ENCODE measurements at regions not wholly inside any gene's neighbourhood (a gene's known extent, or its start where the extent isn't known, plus 50 kb on each side); places are given as distances from the start of the nearest gene placed in this dataset.

- Mint-ChIP-seq H3K27ac (no peak overlapping the region), H3K4me1 (peaks cover 9% of the 10 kb centered on the region), H3K9me3 (peaks cover 82% of the 10 kb centered on the region), H3K4me3 (no peak overlapping the region), H3K36me3 (peaks cover 55% of the 10 kb centered on the region), H3K27me3 (ENCODE audit: low read depth) (no peaks in the 10 kb centered on the region)
- DNase-seq (ENCODE audit: low spot score) (no peak), ATAC-seq (no peak)
- no peak for TF ChIP-seq NR2C2 (CRISPR knock-in tag; IDR thresholded peaks at IDR 0.05)
- CTCF ChIA-PET, result no interaction called here
- POLR2A ChIA-PET, result no interaction called here
Measured at GRCh38 chr4:11505221-11505971, 76.7 kb upstream of the HS3ST1 start.

DNA sequence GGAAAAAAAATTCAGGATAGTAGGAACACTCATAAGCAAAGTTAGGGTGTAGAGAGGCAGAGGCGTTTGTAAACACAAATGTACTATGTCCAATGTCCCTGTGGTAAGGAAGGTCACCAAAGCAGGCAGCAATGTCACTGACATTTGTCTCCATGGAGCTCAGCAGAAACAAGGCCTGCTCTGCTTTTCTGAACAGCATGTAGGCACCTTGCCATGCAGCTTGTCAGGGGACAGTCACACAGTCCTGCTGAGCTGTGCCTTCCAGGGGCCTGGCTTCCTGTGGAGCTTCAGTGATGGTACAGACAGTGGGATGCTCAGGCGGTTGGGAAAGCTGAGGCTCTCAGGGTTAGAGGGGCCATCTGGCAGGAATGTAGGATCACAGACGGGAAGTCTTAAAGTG lies 74.5 kb upstream of the HS3ST1 start:
- no peak for TF ChIP-seq ZNF121 (CRISPR knock-in tag; IDR thresholded peaks at IDR 0.05)
- no peak for TF ChIP-seq TCF7 (CRISPR knock-in tag; IDR thresholded peaks at IDR 0.05; ENCODE audit: low read depth)
- TF ChIP-seq, protein P1, sequence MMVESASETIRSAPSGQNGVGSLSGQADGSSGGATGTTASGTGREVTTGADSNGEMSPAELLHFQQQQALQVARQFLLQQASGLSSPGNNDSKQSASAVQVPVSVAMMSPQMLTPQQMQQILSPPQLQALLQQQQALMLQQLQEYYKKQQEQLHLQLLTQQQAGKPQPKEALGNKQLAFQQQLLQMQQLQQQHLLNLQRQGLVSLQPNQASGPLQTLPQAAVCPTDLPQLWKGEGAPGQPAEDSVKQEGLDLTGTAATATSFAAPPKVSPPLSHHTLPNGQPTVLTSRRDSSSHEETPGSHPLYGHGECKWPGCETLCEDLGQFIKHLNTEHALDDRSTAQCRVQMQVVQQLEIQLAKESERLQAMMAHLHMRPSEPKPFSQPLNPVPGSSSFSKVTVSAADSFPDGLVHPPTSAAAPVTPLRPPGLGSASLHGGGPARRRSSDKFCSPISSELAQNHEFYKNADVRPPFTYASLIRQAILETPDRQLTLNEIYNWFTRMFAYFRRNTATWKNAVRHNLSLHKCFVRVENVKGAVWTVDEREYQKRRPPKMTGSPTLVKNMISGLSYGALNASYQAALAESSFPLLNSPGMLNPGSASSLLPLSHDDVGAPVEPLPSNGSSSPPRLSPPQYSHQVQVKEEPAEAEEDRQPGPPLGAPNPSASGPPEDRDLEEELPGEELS (CRISPR knock-in tag; IDR thresholded peaks at IDR 0.05), result no peak
- TF ChIP-seq ZNF423 (CRISPR knock-in tag; IDR thresholded peaks at IDR 0.05), result peak; percentile 74
- TF ChIP-seq, protein P2, sequence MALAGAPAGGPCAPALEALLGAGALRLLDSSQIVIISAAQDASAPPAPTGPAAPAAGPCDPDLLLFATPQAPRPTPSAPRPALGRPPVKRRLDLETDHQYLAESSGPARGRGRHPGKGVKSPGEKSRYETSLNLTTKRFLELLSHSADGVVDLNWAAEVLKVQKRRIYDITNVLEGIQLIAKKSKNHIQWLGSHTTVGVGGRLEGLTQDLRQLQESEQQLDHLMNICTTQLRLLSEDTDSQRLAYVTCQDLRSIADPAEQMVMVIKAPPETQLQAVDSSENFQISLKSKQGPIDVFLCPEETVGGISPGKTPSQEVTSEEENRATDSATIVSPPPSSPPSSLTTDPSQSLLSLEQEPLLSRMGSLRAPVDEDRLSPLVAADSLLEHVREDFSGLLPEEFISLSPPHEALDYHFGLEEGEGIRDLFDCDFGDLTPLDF (CRISPR knock-in tag; IDR thresholded peaks at IDR 0.05), result no peak
- ChIA-PET POLR2A (no interaction called here), CTCF (no interaction called here)
- peaks cover 68% of the 10 kb centered on the region for H3K9me3 Mint-ChIP-seq
- peaks cover 40% of the 10 kb centered on the region for H3K36me3 Mint-ChIP-seq
- H3K27ac Mint-ChIP-seq, result no peak overlapping the region
- H3K4me3 Mint-ChIP-seq, result no peak overlapping the region
- no peak for DNase-seq (ENCODE audit: low spot score)
- no peaks in the 10 kb centered on the region for H3K27me3 Mint-ChIP-seq (ENCODE audit: low read depth)
- ATAC-seq, result no peak
- H3K4me1 Mint-ChIP-seq, result no peaks in the 10 kb centered on the region

GRCh38 chr4:11497972-11498371 lies 69.3 kb upstream of the HS3ST1 start:
- no peak for TF ChIP-seq OVOL2 (CRISPR knock-in tag; IDR thresholded peaks at IDR 0.05; ENCODE audit: borderline replicate concordance)
- ATAC-seq (no peak), DNase-seq (ENCODE audit: low spot score) (no peak)
- CTCF ChIA-PET, result interaction anchor here (1.2 kb wide), 1 partner anchor 62 kb away, joined by 3 read pairs; no protein-coding TSS in a partner anchor
- POLR2A ChIA-PET, result no interaction called here
- H3K4me1 Mint-ChIP-seq, result no peaks in the 10 kb centered on the region
- peaks cover 71% of the 10 kb centered on the region for H3K9me3 Mint-ChIP-seq
- H3K27ac Mint-ChIP-seq, result no peak overlapping the region
- H3K4me3 Mint-ChIP-seq, result no peak overlapping the region
- H3K27me3 Mint-ChIP-seq (ENCODE audit: low read depth), result peaks cover 4% of the 10 kb centered on the region; the same call in 1 of the 2 replicates
- H3K36me3 Mint-ChIP-seq, result peaks cover 44% of the 10 kb centered on the region

DNA sequence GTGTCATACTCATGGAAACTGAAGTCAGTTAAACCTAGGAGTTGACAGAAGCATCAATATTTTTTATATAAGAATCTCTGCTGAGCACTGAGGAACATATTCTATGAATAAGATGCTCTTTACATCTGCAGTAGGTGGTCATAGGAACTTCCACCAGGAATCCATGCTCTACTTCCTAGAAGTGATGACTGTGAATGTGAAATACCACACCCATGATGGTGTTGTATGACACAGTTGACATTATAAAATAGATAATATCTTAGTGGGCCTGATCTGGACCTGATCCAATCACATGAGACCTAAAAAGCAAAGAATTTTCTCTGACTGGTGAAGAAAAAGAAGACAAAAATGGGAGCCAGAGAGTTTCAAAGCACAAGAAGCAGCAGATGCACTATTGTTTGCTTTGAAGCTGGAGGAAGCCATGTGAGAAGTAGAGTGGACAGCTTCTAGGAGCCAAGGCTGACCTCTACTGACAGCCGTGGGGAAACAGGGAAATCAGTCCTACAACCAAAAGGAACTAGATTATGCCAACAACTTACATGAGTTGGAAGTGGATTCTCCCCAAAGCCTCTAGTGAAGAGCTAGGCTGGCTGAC lies 68.6 kb upstream of the HS3ST1 start:
- Mint-ChIP-seq H3K27me3 (ENCODE audit: low read depth) (peaks cover 4% of the 10 kb centered on the region; the same call in 1 of the 2 replicates), H3K4me1 (no peaks in the 10 kb centered on the region), H3K27ac (no peak overlapping the region), H3K4me3 (no peak overlapping the region), H3K36me3 (peaks cover 45% of the 10 kb centered on the region), H3K9me3 (peaks cover 70% of the 10 kb centered on the region)
- no peak for DNase-seq (ENCODE audit: low spot score)
- CTCF ChIA-PET, result interaction anchor here (1.2 kb wide), 1 partner anchor 62 kb away, joined by 3 read pairs; no protein-coding TSS in a partner anchor
- no peak for ATAC-seq
- POLR2A ChIA-PET, result no interaction called here
- TF ChIP-seq ZNF671 (CRISPR knock-in tag; IDR thresholded peaks at IDR 0.05), result no peak
- no peak for TF ChIP-seq CREM (CRISPR knock-in tag; IDR thresholded peaks at IDR 0.05)
- TF ChIP-seq, protein P3, sequence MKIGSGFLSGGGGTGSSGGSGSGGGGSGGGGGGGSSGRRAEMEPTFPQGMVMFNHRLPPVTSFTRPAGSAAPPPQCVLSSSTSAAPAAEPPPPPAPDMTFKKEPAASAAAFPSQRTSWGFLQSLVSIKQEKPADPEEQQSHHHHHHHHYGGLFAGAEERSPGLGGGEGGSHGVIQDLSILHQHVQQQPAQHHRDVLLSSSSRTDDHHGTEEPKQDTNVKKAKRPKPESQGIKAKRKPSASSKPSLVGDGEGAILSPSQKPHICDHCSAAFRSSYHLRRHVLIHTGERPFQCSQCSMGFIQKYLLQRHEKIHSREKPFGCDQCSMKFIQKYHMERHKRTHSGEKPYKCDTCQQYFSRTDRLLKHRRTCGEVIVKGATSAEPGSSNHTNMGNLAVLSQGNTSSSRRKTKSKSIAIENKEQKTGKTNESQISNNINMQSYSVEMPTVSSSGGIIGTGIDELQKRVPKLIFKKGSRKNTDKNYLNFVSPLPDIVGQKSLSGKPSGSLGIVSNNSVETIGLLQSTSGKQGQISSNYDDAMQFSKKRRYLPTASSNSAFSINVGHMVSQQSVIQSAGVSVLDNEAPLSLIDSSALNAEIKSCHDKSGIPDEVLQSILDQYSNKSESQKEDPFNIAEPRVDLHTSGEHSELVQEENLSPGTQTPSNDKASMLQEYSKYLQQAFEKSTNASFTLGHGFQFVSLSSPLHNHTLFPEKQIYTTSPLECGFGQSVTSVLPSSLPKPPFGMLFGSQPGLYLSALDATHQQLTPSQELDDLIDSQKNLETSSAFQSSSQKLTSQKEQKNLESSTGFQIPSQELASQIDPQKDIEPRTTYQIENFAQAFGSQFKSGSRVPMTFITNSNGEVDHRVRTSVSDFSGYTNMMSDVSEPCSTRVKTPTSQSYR (CRISPR knock-in tag; IDR thresholded peaks at IDR 0.05), result no peak
- TF ChIP-seq TEAD4 (CRISPR knock-in tag; IDR thresholded peaks at IDR 0.05), result no peak
- TF ChIP-seq, protein P1 (CRISPR knock-in tag; IDR thresholded peaks at IDR 0.05), result no peak
- TF ChIP-seq ARID4B (CRISPR knock-in tag; IDR thresholded peaks at IDR 0.05; ENCODE audit: borderline replicate concordance), result no peak
- TF ChIP-seq NR1H2 (CRISPR knock-in tag; IDR thresholded peaks at IDR 0.05), result no peak
